ENCODE measurements at regions not wholly inside any gene's neighbourhood (a gene's known extent, or its start where the extent isn't known, plus 50 kb on each side); places are given as distances from the start of the nearest gene placed in this dataset.

DNA sequence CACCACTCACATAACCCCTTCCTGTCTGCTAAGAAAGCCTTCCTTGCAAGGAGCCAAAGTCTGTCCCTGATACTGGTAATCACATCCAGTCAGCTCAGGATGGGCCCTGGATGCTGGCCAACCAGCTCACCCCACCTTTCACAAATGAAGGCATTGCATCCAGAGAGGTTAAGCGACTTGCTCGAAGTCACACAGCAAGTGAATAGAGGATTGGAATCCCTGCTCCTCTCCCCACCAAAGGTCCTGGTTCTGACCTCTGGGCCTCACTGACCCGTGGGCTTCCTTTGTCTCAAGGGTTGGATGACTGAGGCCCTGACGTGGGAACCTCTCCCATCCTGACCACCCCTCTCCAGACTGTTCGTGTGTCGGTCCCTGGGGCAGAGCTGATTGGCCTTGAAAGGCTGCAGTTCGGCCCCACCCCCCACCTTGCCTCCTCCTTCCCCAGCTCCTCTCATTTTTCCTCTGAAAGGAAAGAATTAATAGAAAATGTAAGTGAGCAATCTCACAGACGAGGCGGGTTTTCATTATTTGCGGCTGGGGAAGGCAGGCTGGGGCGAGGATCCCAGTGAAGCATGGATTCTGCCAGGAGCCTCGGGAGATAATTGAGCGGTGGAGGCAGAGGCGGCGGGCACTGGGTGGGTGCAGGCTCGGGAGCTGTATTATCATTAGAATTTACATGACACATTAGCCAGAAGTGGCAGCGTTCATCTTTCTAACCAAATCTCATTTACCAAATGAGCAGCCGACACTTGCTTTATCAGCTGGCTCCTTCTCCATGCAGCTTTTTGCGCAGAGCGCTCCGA, 101.5 kb upstream of the CSF3R start:
- ATAC-seq, result no peak
- Histone ChIP-seq H3K9me3 (no peaks in the 10 kb centered on the region), H3K4me1 (no peaks in the 10 kb centered on the region), H3K36me3 (no peaks in the 10 kb centered on the region), H3K27ac (no peak overlapping the region), H3K27me3 (peaks cover 0 to 86% (median 76%) of the 10 kb centered on the region in 7 donors), H3K4me3 (no peak overlapping the region)
- TF ChIP-seq, protein P1, sequence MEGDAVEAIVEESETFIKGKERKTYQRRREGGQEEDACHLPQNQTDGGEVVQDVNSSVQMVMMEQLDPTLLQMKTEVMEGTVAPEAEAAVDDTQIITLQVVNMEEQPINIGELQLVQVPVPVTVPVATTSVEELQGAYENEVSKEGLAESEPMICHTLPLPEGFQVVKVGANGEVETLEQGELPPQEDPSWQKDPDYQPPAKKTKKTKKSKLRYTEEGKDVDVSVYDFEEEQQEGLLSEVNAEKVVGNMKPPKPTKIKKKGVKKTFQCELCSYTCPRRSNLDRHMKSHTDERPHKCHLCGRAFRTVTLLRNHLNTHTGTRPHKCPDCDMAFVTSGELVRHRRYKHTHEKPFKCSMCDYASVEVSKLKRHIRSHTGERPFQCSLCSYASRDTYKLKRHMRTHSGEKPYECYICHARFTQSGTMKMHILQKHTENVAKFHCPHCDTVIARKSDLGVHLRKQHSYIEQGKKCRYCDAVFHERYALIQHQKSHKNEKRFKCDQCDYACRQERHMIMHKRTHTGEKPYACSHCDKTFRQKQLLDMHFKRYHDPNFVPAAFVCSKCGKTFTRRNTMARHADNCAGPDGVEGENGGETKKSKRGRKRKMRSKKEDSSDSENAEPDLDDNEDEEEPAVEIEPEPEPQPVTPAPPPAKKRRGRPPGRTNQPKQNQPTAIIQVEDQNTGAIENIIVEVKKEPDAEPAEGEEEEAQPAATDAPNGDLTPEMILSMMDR (IDR thresholded peaks at IDR 0.05), result no peak
- intact Hi-C loops (cut with DNase I), result loop anchor here in 1 of 10 donors (10.0 kb wide), 1 partner anchor 851 kb away; no protein-coding TSS in a partner anchor
- WGBS, 2 donors, result 60 to 63% methylated on average over 21 of the region's 21 CpGs
- DNase-seq, result no peak

DNA sequence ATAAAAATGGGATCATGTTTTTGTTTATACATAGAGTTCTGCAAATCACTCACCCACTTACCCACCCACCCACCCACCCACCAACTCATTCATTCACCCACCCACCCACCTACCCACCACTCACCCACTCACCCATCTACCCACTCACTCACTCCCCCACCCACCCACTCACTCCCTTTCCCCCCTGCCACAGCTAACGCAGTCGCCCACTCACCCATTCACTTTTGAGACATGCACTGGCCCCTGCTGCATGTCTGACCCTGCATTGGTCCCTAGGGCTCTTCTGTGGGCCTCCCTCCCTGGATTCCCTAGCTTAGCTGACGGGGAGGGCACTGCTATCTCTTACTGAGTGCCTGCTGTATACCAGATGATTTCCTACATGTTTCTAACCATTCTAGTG, 100.4 kb upstream of the CSF3R start:
- Histone ChIP-seq H3K9me3 (no peaks in the 10 kb centered on the region), H3K27me3 (peaks cover 0 to 82% (median 66%) of the 10 kb centered on the region in 7 donors), H3K27ac (no peak overlapping the region), H3K36me3 (no peaks in the 10 kb centered on the region), H3K4me1 (no peaks in the 10 kb centered on the region), H3K4me3 (no peak overlapping the region)
- 63 to 69% methylated on average over 3 of the region's 3 CpGs for WGBS, 2 donors
- no peak for ATAC-seq
- no peak for DNase-seq
- TF ChIP-seq, protein P1 (IDR thresholded peaks at IDR 0.05), result no peak
- intact Hi-C loops (cut with DNase I), result loop anchor here in 1 of 10 donors (10.0 kb wide), 1 partner anchor 852 kb away; no protein-coding TSS in a partner anchor

- no peaks in the 10 kb centered on the region for H3K9me3 ChIP-seq
- DNase-seq (no peak), ATAC-seq (no peak)
- H3K4me1 ChIP-seq, result no peaks in the 10 kb centered on the region
- TF ChIP-seq, protein P1 (IDR thresholded peaks at IDR 0.05), result no peak
- H3K27me3 ChIP-seq, result peaks cover 0 to 78% (median 57%) of the 10 kb centered on the region in 7 donors
- WGBS, 2 donors, result 62 to 63% methylated on average over 12 of the region's 12 CpGs
- intact Hi-C loops (cut with DNase I), result loop anchor here in 1 of 10 donors (10.0 kb wide), 1 partner anchor 853 kb away; no protein-coding TSS in a partner anchor
- H3K27ac ChIP-seq, result no peak overlapping the region
- no peaks in the 10 kb centered on the region for H3K36me3 ChIP-seq
- no peak overlapping the region for H3K4me3 ChIP-seq
Measured at GRCh38 chr1:36582066-36582755, 99.5 kb upstream of the CSF3R start.

GRCh38 chr1:36580524-36580923, 97.8 kb upstream of the CSF3R start:
- ATAC-seq, result no peak
- no peaks in the 10 kb centered on the region for H3K36me3 ChIP-seq
- H3K4me3 ChIP-seq, result no peak overlapping the region
- DNase-seq, result no peak
- H3K27me3 ChIP-seq, result peaks cover 0 to 74% (median 50%) of the 10 kb centered on the region in 7 donors
- H3K27ac ChIP-seq, result no peak overlapping the region
- intact Hi-C loops (cut with DNase I), result loop anchor here in 1 of 10 donors (10.0 kb wide), 1 partner anchor 854 kb away; no protein-coding TSS in a partner anchor
- TF ChIP-seq, protein P1 (IDR thresholded peaks at IDR 0.05), result no peak
- H3K4me1 ChIP-seq, result no peaks in the 10 kb centered on the region
- WGBS, 2 donors, result 30 to 32% methylated on average over 5 of the region's 5 CpGs
- H3K9me3 ChIP-seq, result no peaks in the 10 kb centered on the region
